Muscle layer of colon (tissue), 2 donors: ENCODE measurements at regions not wholly inside any gene's neighbourhood (a gene's known extent, or its start where the extent isn't known, plus 50 kb on each side); places are given as distances from the start of the nearest gene placed in this dataset.

Experiments
- H3K27ac ChIP-seq: one replicate; pipeline ENCODE4 v1.7.0; 2013; ENCODE audit warnings: low read depth, mild to moderate bottlenecking, low read length, moderate library complexity
- H3K27me3 ChIP-seq, 2 donors: one replicate each; pipeline ENCODE4 v1.7.0; 2013; ENCODE audit warnings: low read length in 2 of 2, mild to moderate bottlenecking in 2 of 2; ENCODE audit not compliant: insufficient read depth in 2 of 2, control insufficient read depth in 1 of 2
- H3K36me3 ChIP-seq: one replicate; pipeline ENCODE4 v1.7.0; 2013; ENCODE audit warnings: mild to moderate bottlenecking, low read length; ENCODE audit not compliant: insufficient read depth
- H3K4me1 ChIP-seq: one replicate; pipeline ENCODE4 v1.7.0; 2013; ENCODE audit warnings: mild to moderate bottlenecking, low read length; ENCODE audit not compliant: insufficient read depth
- H3K4me3 ChIP-seq, 2 donors: one replicate each; pipeline ENCODE4 v1.7.0; 2013; ENCODE audit warnings: low read length in 2 of 2, low read depth in 1 of 2, mild to moderate bottlenecking in 1 of 2, moderate library complexity in 1 of 2
- H3K9ac ChIP-seq: one replicate; pipeline ENCODE4 v1.7.0; 2013; ENCODE audit warnings: low read length
- H3K9me3 ChIP-seq: one replicate; pipeline ENCODE4 v1.7.0; 2013; ENCODE audit warnings: mild to moderate bottlenecking, low read length
- donor health status: abdominal sarcoma.
- donor health status: Adenocarcinoma of cecum.

GRCh38 chr10:64079341-64079740 is 558.1 kb downstream of the REEP3 start:
- Histone ChIP-seq H3K36me3 (no peaks in the 10 kb centered on the region), H3K9ac (no peak overlapping the region), H3K9me3 (no peaks in the 10 kb centered on the region), H3K27ac (no peak overlapping the region), H3K4me1 (no peaks in the 10 kb centered on the region), H3K4me3 (no peak overlapping the region), H3K27me3 (no peaks in the 10 kb centered on the region)

DNA sequence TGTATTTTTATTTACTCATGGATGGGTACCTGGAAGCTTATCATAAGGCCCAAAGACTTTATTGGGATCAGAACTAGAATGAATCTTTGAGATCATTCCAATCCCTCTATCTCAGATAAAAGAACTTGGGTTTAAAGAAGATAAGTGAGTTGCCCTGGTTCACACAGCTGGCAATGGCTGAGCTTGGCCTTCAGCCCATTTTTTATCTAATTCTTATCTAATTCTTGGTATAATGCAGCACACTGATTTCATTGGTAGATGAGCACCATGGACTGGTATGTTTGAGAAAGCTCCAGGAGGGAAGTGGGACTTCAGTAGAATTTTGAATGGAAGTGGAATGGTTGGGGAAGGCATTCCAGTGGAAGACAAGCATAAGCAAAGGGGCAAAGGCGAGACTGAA is 558.9 kb downstream of the REEP3 start:
- no peaks in the 10 kb centered on the region for H3K4me1 ChIP-seq
- no peaks in the 10 kb centered on the region for H3K36me3 ChIP-seq

DNA sequence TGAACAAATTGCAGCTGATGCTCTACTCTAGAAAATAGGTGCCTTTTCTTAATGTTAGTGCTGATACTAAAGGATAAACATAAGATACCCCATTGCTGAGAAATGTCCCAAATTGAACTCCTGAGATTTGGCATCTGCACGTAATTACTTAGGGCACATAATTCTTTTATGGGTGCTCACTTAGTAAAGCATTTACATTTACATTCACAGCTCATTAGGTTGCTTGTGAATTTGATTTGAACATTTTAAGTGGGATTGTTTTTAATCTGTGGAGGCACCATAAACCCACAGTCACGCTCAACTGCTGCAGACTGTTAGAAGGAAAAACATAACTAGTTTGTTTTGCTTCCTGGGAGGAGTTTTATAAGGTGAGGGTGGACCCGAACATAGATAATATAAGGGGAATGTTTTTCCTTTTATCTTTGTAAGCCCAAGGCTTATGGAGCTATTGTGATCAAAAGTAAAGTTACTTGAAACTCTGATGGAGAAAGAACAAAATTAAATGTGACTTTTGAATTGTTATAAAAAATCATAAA is 560.8 kb downstream of the REEP3 start:
- Histone ChIP-seq H3K36me3 (no peaks in the 10 kb centered on the region), H3K27ac (no peak overlapping the region), H3K27me3 (no peaks in the 10 kb centered on the region), H3K4me1 (no peaks in the 10 kb centered on the region), H3K4me3 (no peak overlapping the region), H3K9me3 (no peaks in the 10 kb centered on the region), H3K9ac (no peak overlapping the region)

More for the DNA sequence above, 558.9 kb downstream of the REEP3 start:
- Histone ChIP-seq H3K4me3 (no peak overlapping the region), H3K9me3 (no peaks in the 10 kb centered on the region), H3K9ac (no peak overlapping the region), H3K27ac (no peak overlapping the region), H3K27me3 (no peaks in the 10 kb centered on the region)

GRCh38 chr10:64086083-64086767 is 565.0 kb downstream of the REEP3 start:
- Histone ChIP-seq H3K27me3 (no peaks in the 10 kb centered on the region), H3K4me3 (no peak overlapping the region), H3K9ac (no peak overlapping the region), H3K36me3 (no peaks in the 10 kb centered on the region), H3K4me1 (no peaks in the 10 kb centered on the region), H3K27ac (no peak overlapping the region), H3K9me3 (no peaks in the 10 kb centered on the region)

GRCh38 chr10:64089648-64090047 is 568.4 kb downstream of the REEP3 start:
- Histone ChIP-seq H3K27ac (no peak overlapping the region), H3K4me3 (no peak overlapping the region), H3K27me3 (no peaks in the 10 kb centered on the region), H3K9ac (no peak overlapping the region), H3K4me1 (no peaks in the 10 kb centered on the region), H3K9me3 (no peaks in the 10 kb centered on the region), H3K36me3 (no peaks in the 10 kb centered on the region)

GRCh38 chr10:64090865-64091264 is 569.7 kb downstream of the REEP3 start:
- no peak overlapping the region for H3K9ac ChIP-seq
- no peak overlapping the region for H3K4me3 ChIP-seq
- H3K4me1 ChIP-seq: no peaks in the 10 kb centered on the region
- H3K9me3 ChIP-seq: no peaks in the 10 kb centered on the region
- H3K36me3 ChIP-seq: no peaks in the 10 kb centered on the region
- H3K27me3 ChIP-seq: no peaks in the 10 kb centered on the region
- H3K27ac ChIP-seq: no peak overlapping the region

- H3K9me3 ChIP-seq: no peaks in the 10 kb centered on the region
- H3K4me3 ChIP-seq: no peak overlapping the region
- no peaks in the 10 kb centered on the region for H3K27me3 ChIP-seq
- H3K4me1 ChIP-seq: no peaks in the 10 kb centered on the region
- H3K36me3 ChIP-seq: no peaks in the 10 kb centered on the region
- no peak overlapping the region for H3K9ac ChIP-seq
- H3K27ac ChIP-seq: no peak overlapping the region
Measured at GRCh38 chr10:64091897-64092296, 570.7 kb downstream of the REEP3 start.

DNA sequence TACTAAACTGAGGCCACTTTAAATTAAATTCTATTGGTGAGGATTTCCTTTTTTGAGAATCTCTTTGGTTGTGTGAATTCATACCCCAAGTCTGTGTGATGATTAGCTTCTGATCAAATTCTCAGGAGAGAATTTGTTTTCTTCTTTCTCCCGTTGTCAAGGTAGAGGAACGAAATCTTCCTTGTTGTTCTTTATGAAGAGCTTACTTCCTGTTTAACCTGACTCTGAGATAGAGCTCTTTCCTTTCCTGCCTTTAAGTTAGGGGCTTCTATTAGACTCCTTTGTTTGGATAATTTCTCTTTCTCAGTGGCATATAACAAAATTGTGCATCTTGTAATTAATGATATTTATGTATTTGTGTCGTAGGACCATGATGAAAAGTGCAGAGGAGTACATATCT is 572.1 kb downstream of the REEP3 start:
- Histone ChIP-seq H3K4me3 (no peak overlapping the region), H3K4me1 (no peaks in the 10 kb centered on the region), H3K9ac (no peak overlapping the region), H3K27me3 (no peaks in the 10 kb centered on the region), H3K9me3 (no peaks in the 10 kb centered on the region), H3K36me3 (no peaks in the 10 kb centered on the region), H3K27ac (no peak overlapping the region)

DNA sequence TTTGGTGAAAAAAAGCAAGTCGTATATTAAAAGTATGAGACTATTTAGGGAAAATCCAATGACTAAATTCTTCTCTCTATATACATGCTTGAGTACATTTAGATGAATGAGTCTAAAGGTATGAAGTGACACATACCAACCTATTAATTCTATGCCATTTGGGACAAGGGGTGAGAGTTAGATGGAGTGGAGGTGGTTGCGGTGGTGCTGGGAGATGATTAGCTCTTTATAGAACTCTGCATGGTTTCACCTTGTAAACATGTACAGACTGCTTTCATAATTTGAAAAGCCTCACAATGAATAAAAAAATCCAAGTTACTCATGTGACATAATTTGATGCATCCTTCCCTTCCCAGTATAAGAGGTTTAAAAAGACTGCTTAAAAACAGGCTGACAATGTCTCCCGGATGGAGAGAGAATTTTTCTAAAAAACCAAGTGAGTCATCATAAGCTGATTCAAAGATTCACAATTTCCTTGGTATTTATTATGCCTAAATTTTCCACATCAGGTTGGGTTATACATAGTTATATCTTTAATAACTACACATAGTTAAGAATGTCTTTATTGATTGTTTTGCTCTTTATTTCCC is 572.8 kb downstream of the REEP3 start:
- Histone ChIP-seq H3K4me3 (no peak overlapping the region), H3K36me3 (no peaks in the 10 kb centered on the region), H3K9ac (no peak overlapping the region), H3K27ac (no peak overlapping the region), H3K27me3 (no peaks in the 10 kb centered on the region), H3K4me1 (no peaks in the 10 kb centered on the region), H3K9me3 (no peaks in the 10 kb centered on the region)

GRCh38 chr10:64096941-64097340 is 575.7 kb downstream of the REEP3 start:
- Histone ChIP-seq H3K27me3 (no peaks in the 10 kb centered on the region), H3K4me3 (no peak overlapping the region), H3K36me3 (no peaks in the 10 kb centered on the region), H3K9me3 (no peaks in the 10 kb centered on the region), H3K4me1 (no peaks in the 10 kb centered on the region), H3K27ac (no peak overlapping the region), H3K9ac (no peak overlapping the region)

GRCh38 chr10:64097391-64098122 is 576.4 kb downstream of the REEP3 start:
- Histone ChIP-seq H3K36me3 (no peaks in the 10 kb centered on the region), H3K9me3 (no peaks in the 10 kb centered on the region), H3K27me3 (no peaks in the 10 kb centered on the region), H3K4me1 (no peaks in the 10 kb centered on the region), H3K27ac (no peak overlapping the region), H3K9ac (no peak overlapping the region), H3K4me3 (no peak overlapping the region)
